ENCODE measurements at regions not wholly inside any gene's neighbourhood (a gene's known extent, or its start where the extent isn't known, plus 50 kb on each side); places are given as distances from the start of the nearest gene placed in this dataset.

GRCh38 chr2:215680605-215681598 lies 245.0 kb upstream of the FN1 start:
- Mint-ChIP-seq H3K4me1 (peaks cover 42% of the 10 kb centered on the region), H3K4me3 (peak overlapping the region; percentile 63), H3K27ac (peak overlapping the region; percentile 62)

GRCh38 chr2:215678094-215678493 lies 242.2 kb upstream of the FN1 start:
- Mint-ChIP-seq H3K4me1 (peaks cover 38% of the 10 kb centered on the region), H3K4me3 (no peak overlapping the region), H3K36me3 (no peaks in the 10 kb centered on the region), H3K9me3 (no peaks in the 10 kb centered on the region), H3K27me3 (no peaks in the 10 kb centered on the region), H3K27ac (no peak overlapping the region)

More at GRCh38 chr2:215680605-215681598, 245.0 kb upstream of the FN1 start:
- peaks cover 8% of the 10 kb centered on the region for H3K9me3 Mint-ChIP-seq
- H3K27me3 Mint-ChIP-seq: no peaks in the 10 kb centered on the region
- no peaks in the 10 kb centered on the region for H3K36me3 Mint-ChIP-seq

GRCh38 chr2:215677481-215677880 lies 241.6 kb upstream of the FN1 start:
- Mint-ChIP-seq H3K9me3 (peaks cover 2% of the 10 kb centered on the region), H3K27ac (no peak overlapping the region), H3K27me3 (no peaks in the 10 kb centered on the region), H3K4me1 (peaks cover 38% of the 10 kb centered on the region), H3K4me3 (no peak overlapping the region), H3K36me3 (no peaks in the 10 kb centered on the region)

- no peaks in the 10 kb centered on the region for H3K36me3 Mint-ChIP-seq
- no peak overlapping the region for H3K27ac Mint-ChIP-seq
- H3K4me1 Mint-ChIP-seq: peaks cover under 1% of the 10 kb centered on the region
- no peak overlapping the region for H3K4me3 Mint-ChIP-seq
- H3K9me3 Mint-ChIP-seq: peaks cover 6% of the 10 kb centered on the region
- H3K27me3 Mint-ChIP-seq: no peaks in the 10 kb centered on the region
These were observed 236.5 kb upstream of the FN1 start for GRCh38 chr2:215672406-215672805.

GRCh38 chr2:215671691-215672090 lies 235.8 kb upstream of the FN1 start:
- Mint-ChIP-seq H3K27ac (no peak overlapping the region), H3K27me3 (no peaks in the 10 kb centered on the region), H3K36me3 (no peaks in the 10 kb centered on the region), H3K9me3 (peaks cover 6% of the 10 kb centered on the region), H3K4me1 (no peaks in the 10 kb centered on the region), H3K4me3 (no peak overlapping the region)

- no peaks in the 10 kb centered on the region for H3K36me3 Mint-ChIP-seq
- no peaks in the 10 kb centered on the region for H3K27me3 Mint-ChIP-seq
- no peak overlapping the region for H3K27ac Mint-ChIP-seq
- peaks cover 6% of the 10 kb centered on the region for H3K9me3 Mint-ChIP-seq
- H3K4me1 Mint-ChIP-seq: no peaks in the 10 kb centered on the region
- no peak overlapping the region for H3K4me3 Mint-ChIP-seq
These were observed 235.4 kb upstream of the FN1 start for GRCh38 chr2:215671244-215671643.

- no peaks in the 10 kb centered on the region for H3K27me3 Mint-ChIP-seq
- peaks cover 6% of the 10 kb centered on the region for H3K9me3 Mint-ChIP-seq
- no peaks in the 10 kb centered on the region for H3K4me1 Mint-ChIP-seq
- no peak overlapping the region for H3K27ac Mint-ChIP-seq
- no peak overlapping the region for H3K4me3 Mint-ChIP-seq
- no peaks in the 10 kb centered on the region for H3K36me3 Mint-ChIP-seq
These were observed 234.5 kb upstream of the FN1 start for GRCh38 chr2:215670396-215670795.

- H3K36me3 Mint-ChIP-seq: no peaks in the 10 kb centered on the region
- no peak overlapping the region for H3K27ac Mint-ChIP-seq
- H3K27me3 Mint-ChIP-seq: no peaks in the 10 kb centered on the region
- H3K9me3 Mint-ChIP-seq: peaks cover 6% of the 10 kb centered on the region
- H3K4me3 Mint-ChIP-seq: no peak overlapping the region
- H3K4me1 Mint-ChIP-seq: peaks cover 9% of the 10 kb centered on the region
These were observed 232.5 kb upstream of the FN1 start for GRCh38 chr2:215668378-215668775.

- H3K27me3 Mint-ChIP-seq: no peaks in the 10 kb centered on the region
- H3K4me3 Mint-ChIP-seq: no peak overlapping the region
- H3K36me3 Mint-ChIP-seq: no peaks in the 10 kb centered on the region
- peaks cover 6% of the 10 kb centered on the region for H3K9me3 Mint-ChIP-seq
- peaks cover 9% of the 10 kb centered on the region for H3K4me1 Mint-ChIP-seq
- no peak overlapping the region for H3K27ac Mint-ChIP-seq
These were observed 231.9 kb upstream of the FN1 start for GRCh38 chr2:215667585-215668377.

GRCh38 chr2:215664847-215665525 lies 229.1 kb upstream of the FN1 start:
- H3K4me3 Mint-ChIP-seq: no peak overlapping the region
- peaks cover 9% of the 10 kb centered on the region for H3K4me1 Mint-ChIP-seq
- H3K36me3 Mint-ChIP-seq: no peaks in the 10 kb centered on the region
- H3K27me3 Mint-ChIP-seq: no peaks in the 10 kb centered on the region
- H3K27ac Mint-ChIP-seq: no peak overlapping the region
- H3K9me3 Mint-ChIP-seq: no peaks in the 10 kb centered on the region

- Mint-ChIP-seq H3K4me1 (peaks cover 9% of the 10 kb centered on the region), H3K27ac (no peak overlapping the region), H3K27me3 (no peaks in the 10 kb centered on the region)
These were observed 226.8 kb upstream of the FN1 start for GRCh38 chr2:215662715-215663114.

GRCh38 chr2:215660687-215661086 lies 224.8 kb upstream of the FN1 start:
- Mint-ChIP-seq H3K27ac (no peak overlapping the region), H3K9me3 (no peaks in the 10 kb centered on the region), H3K27me3 (no peaks in the 10 kb centered on the region), H3K4me3 (no peak overlapping the region), H3K36me3 (no peaks in the 10 kb centered on the region), H3K4me1 (peaks cover 9% of the 10 kb centered on the region)

More at GRCh38 chr2:215662715-215663114, 226.8 kb upstream of the FN1 start:
- Mint-ChIP-seq H3K36me3 (no peaks in the 10 kb centered on the region), H3K9me3 (no peaks in the 10 kb centered on the region), H3K4me3 (no peak overlapping the region)

- Mint-ChIP-seq H3K27me3 (no peaks in the 10 kb centered on the region), H3K36me3 (no peaks in the 10 kb centered on the region), H3K27ac (no peak overlapping the region), H3K4me1 (peaks cover 2% of the 10 kb centered on the region), H3K9me3 (no peaks in the 10 kb centered on the region), H3K4me3 (no peak overlapping the region)
These were observed 223.8 kb upstream of the FN1 start for GRCh38 chr2:215659650-215660049.

- H3K36me3 Mint-ChIP-seq: no peaks in the 10 kb centered on the region
These were observed 222.9 kb upstream of the FN1 start for GRCh38 chr2:215658635-215659305.

GRCh38 chr2:215657844-215658243 lies 222.0 kb upstream of the FN1 start:
- Mint-ChIP-seq H3K4me1 (no peaks in the 10 kb centered on the region), H3K27me3 (no peaks in the 10 kb centered on the region), H3K9me3 (no peaks in the 10 kb centered on the region), H3K4me3 (no peak overlapping the region), H3K27ac (no peak overlapping the region), H3K36me3 (no peaks in the 10 kb centered on the region)

More at GRCh38 chr2:215658635-215659305, 222.9 kb upstream of the FN1 start:
- no peaks in the 10 kb centered on the region for H3K4me1 Mint-ChIP-seq
- no peak overlapping the region for H3K27ac Mint-ChIP-seq
- no peak overlapping the region for H3K4me3 Mint-ChIP-seq
- no peaks in the 10 kb centered on the region for H3K9me3 Mint-ChIP-seq
- no peaks in the 10 kb centered on the region for H3K27me3 Mint-ChIP-seq
